H9 (cell line): ENCODE measurements at regions not wholly inside any gene's neighbourhood (a gene's known extent, or its start where the extent isn't known, plus 50 kb on each side); places are given as distances from the start of the nearest gene placed in this dataset.

Source experiments
- DNase-seq: peaks from one replicate; pipeline ENCODE4 v3.0.0-alpha.2; 2017
- H2AFZ ChIP-seq: one replicate; pipeline ENCODE4 v1.6.1; 2013; ENCODE audit warnings: mild to moderate bottlenecking, low read length, control low read depth, moderate library complexity
- H2AK5ac ChIP-seq: 2 replicates; pipeline ENCODE4 v1.6.1; 2013; ENCODE audit warnings: low read length, control low read depth, mixed read lengths; ENCODE audit not compliant: insufficient read length
- H2BK120ac ChIP-seq: one replicate; pipeline ENCODE4 v1.6.1; 2013; ENCODE audit warnings: low read depth, mild to moderate bottlenecking, low read length, control low read depth, inconsistent platforms; ENCODE audit not compliant: poor library complexity, severe bottlenecking
- H2BK12ac ChIP-seq: 2 replicates; pipeline ENCODE4 v1.6.1; 2013; ENCODE audit warnings: low read length, control low read depth, mixed read lengths, low read depth; ENCODE audit not compliant: insufficient read length
- H2BK15ac ChIP-seq: 2 replicates; pipeline ENCODE4 v1.6.1; 2013; ENCODE audit warnings: low read depth, low read length, control low read depth
- H2BK20ac ChIP-seq: one replicate; pipeline ENCODE4 v1.6.1; 2013; ENCODE audit warnings: low read depth, mild to moderate bottlenecking, low read length, control low read depth, inconsistent platforms; ENCODE audit not compliant: poor library complexity, severe bottlenecking
- H2BK5ac ChIP-seq: 2 replicates; pipeline ENCODE4 v1.6.1; 2013; ENCODE audit warnings: low read length, control low read depth, mixed read lengths; ENCODE audit not compliant: insufficient read length
- H3K14ac ChIP-seq: 2 replicates; pipeline ENCODE4 v1.6.1; 2013; ENCODE audit warnings: low read length, control low read depth; ENCODE audit not compliant: insufficient read depth
- H3K18ac ChIP-seq: 2 replicates; pipeline ENCODE4 v1.6.1; 2013; ENCODE audit warnings: low read depth, mild to moderate bottlenecking, mixed read lengths, low read length, control low read depth; ENCODE audit not compliant: insufficient read length
- H3K23ac ChIP-seq: 2 replicates; pipeline ENCODE4 v1.6.1; 2013; ENCODE audit warnings: low read length, control low read depth, mixed read lengths, low read depth; ENCODE audit not compliant: insufficient read length
- H3K23me2 ChIP-seq: 2 replicates; pipeline ENCODE4 v1.6.1; 2013; ENCODE audit warnings: low read depth, mild to moderate bottlenecking, mixed read lengths, low read length, control low read depth; ENCODE audit not compliant: insufficient read length, poor library complexity, severe bottlenecking
- H3K27ac ChIP-seq: 2 replicates; pipeline ENCODE4 v1.5.1; 2013; ENCODE audit warnings: low read length, control low read depth, mixed read lengths, low read depth; ENCODE audit not compliant: insufficient read length
- H3K27me3 ChIP-seq: 2 replicates; pipeline ENCODE4 v1.6.1; 2013; ENCODE audit warnings: low read length, control low read depth, inconsistent platforms; ENCODE audit not compliant: insufficient read depth
- H3K4ac ChIP-seq: 2 replicates; pipeline ENCODE4 v1.6.1; 2013; ENCODE audit warnings: low read depth, mild to moderate bottlenecking, control low read depth, inconsistent platforms, low read length, moderate library complexity
- H3K4me1 ChIP-seq: 2 replicates; pipeline ENCODE4 v1.6.1; 2013; ENCODE audit warnings: low read length, control low read depth, inconsistent platforms; ENCODE audit not compliant: insufficient read depth
- H3K4me2 ChIP-seq: 2 replicates; pipeline ENCODE4 v1.6.1; 2013; ENCODE audit warnings: low read length, control low read depth, mixed read lengths; ENCODE audit not compliant: insufficient read length, insufficient read depth
- H3K56ac ChIP-seq: 2 replicates; pipeline ENCODE4 v1.6.1; 2013; ENCODE audit warnings: low read depth, mild to moderate bottlenecking, mixed read lengths, low read length, control low read depth; ENCODE audit not compliant: insufficient read length
- H3K79me1 ChIP-seq: 2 replicates; pipeline ENCODE4 v1.6.1; 2013; ENCODE audit warnings: low read depth, mild to moderate bottlenecking, moderate library complexity, low read length, control low read depth, inconsistent platforms; ENCODE audit not compliant: insufficient read depth, poor library complexity, severe bottlenecking
- H3K79me2 ChIP-seq: 2 replicates; pipeline ENCODE4 v1.6.1; 2013; ENCODE audit warnings: low read length, control low read depth, inconsistent platforms; ENCODE audit not compliant: insufficient read depth
- H3K9ac ChIP-seq: 2 replicates; pipeline ENCODE4 v1.6.1; 2013; ENCODE audit warnings: low read length, control low read depth, mixed read lengths; ENCODE audit not compliant: insufficient read length; ENCODE audit errors: extremely low read depth
- H3K9me3 ChIP-seq: one replicate; pipeline ENCODE4 v1.6.1; 2013; ENCODE audit warnings: low read depth, low read length, inconsistent platforms; ENCODE audit not compliant: control insufficient read depth
- H3T11ph ChIP-seq: one replicate; pipeline ENCODE4 v1.6.1; 2013; ENCODE audit warnings: mild to moderate bottlenecking, low read length, control low read depth, inconsistent platforms
- H4K20me1 ChIP-seq: one replicate; pipeline ENCODE4 v1.6.1; 2013; ENCODE audit not compliant: control insufficient read depth, insufficient read length, insufficient read depth
- H4K5ac ChIP-seq: 2 replicates; pipeline ENCODE4 v1.6.1; 2013; ENCODE audit warnings: low read depth, mild to moderate bottlenecking, mixed read lengths, low read length, control low read depth; ENCODE audit not compliant: insufficient read length
- H4K8ac ChIP-seq: replicated peaks from 2 replicates; pipeline ENCODE4 v1.6.1; 2013; ENCODE audit warnings: low read length, control low read depth, mixed read lengths, low read depth; ENCODE audit not compliant: insufficient read length
- H4K91ac ChIP-seq: 2 replicates; pipeline ENCODE4 v1.6.1; 2013; ENCODE audit warnings: low read depth, mild to moderate bottlenecking, moderate library complexity, mixed read lengths, low read length, control low read depth; ENCODE audit not compliant: insufficient read length
- H3K27ac Mint-ChIP-seq, 3 experiments: 2 replicates in 2 of 3; 3 replicates in 1 of 3; pipeline ENCODE4 v1.8.0; 2020 to 2021; ENCODE audit warnings: mixed read lengths in 3 of 3, mild to moderate bottlenecking in 1 of 3, moderate library complexity in 1 of 3
- H3K27me3 Mint-ChIP-seq: 2 replicates; pipeline ENCODE4 v1.8.0; 2021; ENCODE audit warnings: low read depth, mild to moderate bottlenecking, moderate library complexity, mixed read lengths
- H3K36me3 Mint-ChIP-seq, 3 experiments: 2 replicates in 2 of 3; 3 replicates in 1 of 3; pipeline ENCODE4 v1.8.0; 2020 to 2021; ENCODE audit warnings: low read depth in 3 of 3, mixed read lengths in 3 of 3; ENCODE audit not compliant: insufficient read depth in 1 of 3
- H3K4me1 Mint-ChIP-seq, 2 experiments: 2 replicates each; pipeline ENCODE4 v1.8.0; 2020; ENCODE audit warnings: mixed read lengths in 2 of 2
- H3K4me3 Mint-ChIP-seq, 2 experiments: 2 replicates in 1 of 2; 3 replicates in 1 of 2; pipeline ENCODE4 v1.8.0; 2020 to 2021; ENCODE audit warnings: mild to moderate bottlenecking in 2 of 2, mixed read lengths in 2 of 2, moderate library complexity in 1 of 2
- H3K9me3 Mint-ChIP-seq, 2 experiments: 2 replicates in 1 of 2; 3 replicates in 1 of 2; pipeline ENCODE4 v1.8.0; 2020; ENCODE audit warnings: mild to moderate bottlenecking in 2 of 2, mixed read lengths in 2 of 2, moderate library complexity in 1 of 2
- CTCF ChIP-seq: fragments of 200-600 bp; sonication (generic); conservative IDR thresholded peaks from 3 replicates; pipeline ENCODE4 v1.8.0; 2021; ENCODE audit warnings: antibody characterized with exemption, mild to moderate bottlenecking
- WGBS: extraction: QIAGEN DNeasy Blood & Tissue Kit; methylation state at CpG from one replicate; pipeline ENCODE4 v1.1.7; 2013; ENCODE audit warnings: missing lambda C conversion rate, low lambda C conversion rate, mixed read lengths; ENCODE audit not compliant: insufficient read length; ENCODE audit errors: extremely low coverage; 5-methylcytosine and 5-hydroxymethylcytosine counted together

- no peaks in the 10 kb centered on the region; the same call in 1 of the 2 replicates for H3K4me1 ChIP-seq
- TF ChIP-seq CTCF, result no peak
- H2AK5ac ChIP-seq, result no peak overlapping the region
- H3K4me1 Mint-ChIP-seq, result peaks cover 6% of the 10 kb centered on the region in 2 experiments; a peak in 3 of 4 replicates
- no peak overlapping the region for H3K4me2 ChIP-seq
- H3K9ac ChIP-seq, result no peak overlapping the region
- H2BK15ac ChIP-seq, result no peak overlapping the region
- H3K79me2 ChIP-seq, result no peaks in the 10 kb centered on the region
- no peak overlapping the region for H3K14ac ChIP-seq
- no peaks in the 10 kb centered on the region for H4K20me1 ChIP-seq
- H3K9me3 Mint-ChIP-seq, result no peaks in the 10 kb centered on the region
- H2AFZ ChIP-seq, result no peak overlapping the region
- H3K23me2 ChIP-seq, result no peaks in the 10 kb centered on the region
- no peak overlapping the region for H3K56ac ChIP-seq
- no peak overlapping the region for H3K23ac ChIP-seq
- H3K27me3 Mint-ChIP-seq, result no peaks in the 10 kb centered on the region
- no peak overlapping the region; a peak in 1 of 5 replicates for H3K4me3 Mint-ChIP-seq
- H3K27me3 ChIP-seq, result no peaks in the 10 kb centered on the region
- no peak overlapping the region for H4K91ac ChIP-seq
- H4K8ac ChIP-seq, result no peak overlapping the region
- H4K5ac ChIP-seq, result no peak overlapping the region
- H3K4ac ChIP-seq, result no peak overlapping the region
- DNase-seq, result no peak
- no peaks in the 10 kb centered on the region for H3K9me3 ChIP-seq
- no peak overlapping the region for H3K27ac ChIP-seq
- H3K79me1 ChIP-seq, result no peaks in the 10 kb centered on the region
- no peak overlapping the region for H2BK20ac ChIP-seq
- no peak overlapping the region for H3K18ac ChIP-seq
- H2BK12ac ChIP-seq, result no peak overlapping the region
- no peak overlapping the region for H3T11ph ChIP-seq
- no peak overlapping the region for H2BK5ac ChIP-seq
- H2BK120ac ChIP-seq, result no peak overlapping the region
- H3K27ac Mint-ChIP-seq, result no peak overlapping the region
- no peaks in the 10 kb centered on the region for H3K36me3 Mint-ChIP-seq
- no CpG with 5 or more reads among the region's 1 CpG for WGBS
Measured at GRCh38 chr5:68849906-68850305, 243.9 kb upstream of the SLC30A5 start.
